GM20000 (cell line): ENCODE measurements at regions not wholly inside any gene's neighbourhood (a gene's known extent, or its start where the extent isn't known, plus 50 kb on each side); places are given as distances from the start of the nearest gene placed in this dataset.

ENCODE experiments used
- DNase-seq: peaks from one replicate; pipeline ENCODE4 v3.0.0; 2012; ENCODE audit warnings: low spot score
- TF ChIP-seq, protein P1 (sequence below): IDR thresholded peaks from 2 replicates; pipeline ENCODE4 v1.5.1; 2012; ENCODE audit warnings: mild to moderate bottlenecking, control low read depth; ENCODE audit errors: extremely low read depth, missing control alignments

DNA sequence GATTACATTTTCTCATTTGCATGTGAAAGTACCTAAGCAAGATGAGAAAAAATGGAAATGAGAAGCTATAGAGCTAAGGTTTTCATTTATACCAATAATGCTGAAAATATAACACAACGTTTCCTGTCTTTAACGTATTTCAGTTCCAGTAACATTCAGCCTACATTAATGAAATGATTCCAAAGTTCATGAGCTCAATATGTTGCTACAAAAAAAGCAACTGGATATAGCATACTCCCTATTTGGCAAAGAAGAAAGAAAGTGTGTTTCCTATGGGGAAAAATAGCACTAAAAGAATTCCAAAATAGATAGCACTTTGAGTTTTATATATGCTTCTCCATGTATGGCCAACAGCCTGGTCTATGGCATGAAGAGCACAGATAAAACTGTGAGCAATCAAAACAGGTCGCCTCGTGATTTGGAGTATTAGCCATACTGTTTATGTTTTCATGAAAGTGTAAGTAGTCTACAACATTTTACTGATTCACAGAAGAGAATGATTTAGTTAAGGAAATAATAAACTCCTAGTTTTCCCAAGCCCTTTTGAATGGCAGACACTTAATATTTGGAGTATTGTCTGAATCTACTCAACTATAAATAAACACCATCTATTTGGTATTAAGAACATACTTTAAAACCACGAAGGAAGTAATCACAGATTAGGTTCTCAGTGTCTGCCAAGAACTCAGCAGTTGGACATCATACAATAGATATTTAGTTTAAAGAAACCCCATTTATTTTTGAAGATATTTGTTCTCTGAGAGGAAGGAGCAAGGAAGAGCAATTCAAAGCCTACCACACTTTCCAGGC, 258.7 kb upstream of the RASA1 start:
- TF ChIP-seq, protein P1, sequence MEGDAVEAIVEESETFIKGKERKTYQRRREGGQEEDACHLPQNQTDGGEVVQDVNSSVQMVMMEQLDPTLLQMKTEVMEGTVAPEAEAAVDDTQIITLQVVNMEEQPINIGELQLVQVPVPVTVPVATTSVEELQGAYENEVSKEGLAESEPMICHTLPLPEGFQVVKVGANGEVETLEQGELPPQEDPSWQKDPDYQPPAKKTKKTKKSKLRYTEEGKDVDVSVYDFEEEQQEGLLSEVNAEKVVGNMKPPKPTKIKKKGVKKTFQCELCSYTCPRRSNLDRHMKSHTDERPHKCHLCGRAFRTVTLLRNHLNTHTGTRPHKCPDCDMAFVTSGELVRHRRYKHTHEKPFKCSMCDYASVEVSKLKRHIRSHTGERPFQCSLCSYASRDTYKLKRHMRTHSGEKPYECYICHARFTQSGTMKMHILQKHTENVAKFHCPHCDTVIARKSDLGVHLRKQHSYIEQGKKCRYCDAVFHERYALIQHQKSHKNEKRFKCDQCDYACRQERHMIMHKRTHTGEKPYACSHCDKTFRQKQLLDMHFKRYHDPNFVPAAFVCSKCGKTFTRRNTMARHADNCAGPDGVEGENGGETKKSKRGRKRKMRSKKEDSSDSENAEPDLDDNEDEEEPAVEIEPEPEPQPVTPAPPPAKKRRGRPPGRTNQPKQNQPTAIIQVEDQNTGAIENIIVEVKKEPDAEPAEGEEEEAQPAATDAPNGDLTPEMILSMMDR, result no peak
- no peak for DNase-seq

DNA sequence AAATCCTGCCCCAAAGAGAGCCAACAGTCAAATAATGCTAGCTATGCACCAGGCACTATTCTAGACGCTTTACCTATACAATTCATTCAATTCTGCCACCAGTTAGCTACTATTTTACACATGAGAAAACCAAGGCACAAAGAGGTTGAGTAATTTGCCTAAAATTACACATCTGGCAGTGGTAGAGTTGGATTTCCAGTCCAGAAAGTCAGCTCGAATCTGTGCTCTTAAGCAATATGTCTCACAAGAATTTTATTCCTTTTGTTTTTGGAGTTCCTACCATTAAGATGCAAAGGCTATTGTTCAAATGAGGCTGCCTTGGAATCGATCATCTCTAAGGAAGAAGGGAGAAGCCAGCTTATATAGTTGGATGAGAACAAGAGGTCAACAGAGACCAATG, 256.9 kb upstream of the RASA1 start:
- no peak for DNase-seq
- TF ChIP-seq, protein P1, result no peak

DNA sequence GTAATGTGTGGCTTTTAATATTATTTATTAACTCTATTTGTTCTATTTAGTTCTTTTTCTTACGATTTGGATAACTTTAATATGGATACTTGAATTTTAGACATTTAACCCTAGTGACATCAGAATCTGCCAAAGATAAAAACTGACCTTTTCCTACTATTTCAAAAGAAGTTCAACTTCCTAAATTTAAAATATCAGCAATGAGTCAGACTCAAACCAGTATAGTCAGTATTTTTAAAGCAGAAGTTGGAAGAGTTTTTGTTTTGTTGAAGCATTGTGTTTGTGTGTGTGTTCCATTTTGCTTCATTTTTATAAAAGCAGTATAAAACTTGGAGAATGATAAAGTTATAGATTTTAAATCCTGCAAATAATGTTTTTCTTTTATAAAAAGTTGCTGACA, 251.8 kb upstream of the RASA1 start:
- no peak for DNase-seq
- TF ChIP-seq, protein P1, result no peak

DNA sequence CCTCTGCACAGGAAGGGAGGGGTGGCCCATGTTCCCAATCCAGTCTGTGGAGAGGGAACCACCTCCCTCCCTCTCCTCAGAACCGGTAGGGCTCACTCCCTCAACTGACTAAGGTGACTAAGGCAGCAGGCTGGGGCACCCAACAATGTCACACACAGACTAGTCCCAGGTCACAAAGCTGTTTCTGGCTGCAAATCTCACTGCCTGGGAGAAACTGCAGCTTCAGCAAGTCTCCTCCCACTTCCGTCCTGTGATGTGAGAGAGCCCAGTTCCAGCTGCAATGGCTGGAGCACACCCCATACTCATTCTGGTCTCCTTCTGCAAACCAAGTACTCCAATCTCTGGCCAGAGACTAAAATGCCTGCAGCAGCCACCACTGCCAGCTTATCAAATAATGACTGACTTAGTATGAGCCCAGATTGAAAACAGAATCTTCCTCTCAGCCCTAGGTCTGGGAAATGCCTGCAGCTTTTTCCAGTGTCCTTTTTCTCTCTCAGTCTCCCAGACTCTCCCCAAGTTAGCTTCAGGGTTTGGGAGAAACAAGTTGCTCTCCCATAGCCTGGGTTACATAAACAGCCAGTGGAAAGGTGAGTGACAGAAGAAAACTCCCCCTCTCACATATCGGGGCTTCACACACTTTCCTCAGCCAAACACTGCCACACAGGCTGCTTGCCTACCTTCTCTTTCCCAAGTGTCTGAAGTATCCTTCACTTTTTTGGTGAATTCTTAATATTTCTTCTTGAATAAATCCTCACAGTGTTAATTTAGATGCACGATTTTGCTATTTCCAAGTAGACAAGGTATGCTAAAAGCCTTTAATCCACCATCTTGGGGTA, 247.4 kb upstream of the RASA1 start:
- peak; percentile 60 for DNase-seq
- TF ChIP-seq, protein P1, result no peak

DNA sequence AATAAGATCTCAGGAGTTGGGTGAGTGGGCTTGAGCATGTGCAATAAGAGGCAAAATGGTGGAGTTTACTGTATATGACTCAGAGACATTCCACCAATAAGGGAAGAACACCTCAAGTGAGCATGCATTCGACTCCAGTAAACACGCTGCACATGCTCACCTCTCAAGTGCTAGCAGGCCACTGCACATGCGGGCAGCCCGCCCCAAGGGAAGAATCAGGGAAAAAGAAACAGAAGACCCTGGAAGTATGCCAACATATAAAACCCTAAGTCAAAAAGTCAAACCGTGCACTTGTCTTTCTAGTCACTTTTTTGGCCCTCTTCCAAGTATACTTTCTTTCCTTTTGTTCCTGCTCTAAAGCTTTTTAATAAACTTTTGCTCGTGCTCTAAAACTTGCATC, 245.3 kb upstream of the RASA1 start:
- no peak for DNase-seq
- TF ChIP-seq, protein P1, result no peak

DNA sequence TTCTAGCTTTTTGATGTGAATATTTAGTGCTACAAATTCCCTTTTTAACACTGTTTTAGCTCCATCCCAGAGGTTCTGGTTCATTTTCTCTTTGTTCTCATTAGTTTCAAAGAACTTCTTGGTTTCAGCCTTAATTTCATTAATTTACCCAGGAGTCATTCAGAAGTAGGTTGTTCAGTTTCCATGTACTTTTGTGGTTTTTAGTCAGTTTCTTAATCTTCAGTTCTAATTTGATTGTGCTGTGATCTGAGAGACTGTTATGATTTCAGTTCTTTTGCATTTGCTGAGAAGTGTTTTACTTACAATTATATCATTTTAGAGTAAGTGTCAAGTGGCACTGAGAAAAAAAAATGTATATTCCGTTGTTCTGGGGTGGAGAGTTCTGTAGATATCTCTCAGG, 240.1 kb upstream of the RASA1 start:
- TF ChIP-seq, protein P1, result no peak
- no peak for DNase-seq

DNA sequence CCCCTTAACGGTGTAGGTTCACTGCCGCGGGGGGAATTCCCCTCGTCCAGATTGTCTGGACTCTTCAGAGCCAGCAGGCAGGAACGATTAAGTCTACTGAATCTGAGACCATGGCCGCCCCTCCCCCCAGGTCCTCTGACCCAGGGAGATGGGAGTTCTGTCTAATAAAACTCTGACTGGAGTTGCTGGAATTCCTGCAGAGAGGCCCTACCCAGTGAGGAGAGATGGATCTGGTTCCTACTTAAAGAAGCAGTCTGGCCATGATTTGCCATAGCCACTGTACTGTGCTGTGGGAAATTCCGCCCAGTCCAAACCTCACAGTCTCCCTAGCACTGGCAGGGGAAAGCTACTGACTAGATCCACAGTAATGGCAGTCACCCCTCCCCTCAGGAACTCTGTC, 237.7 kb upstream of the RASA1 start:
- TF ChIP-seq, protein P1, result no peak

More for the DNA sequence above, 237.7 kb upstream of the RASA1 start:
- no peak for DNase-seq
